Suprapubic skin (tissue), 4 donors: ENCODE measurements at regions not wholly inside any gene's neighbourhood (a gene's known extent, or its start where the extent isn't known, plus 50 kb on each side); places are given as distances from the start of the nearest gene placed in this dataset.

Experiments used
- DNase-seq, 2 donors: peaks; one replicate each; pipeline ENCODE4 v3.0.0-alpha.2; 2019; ENCODE audit warnings: low spot score in 2 of 2
- H3K27ac ChIP-seq: fragments of 200-600 bp; sonication (generic); one replicate; pipeline ENCODE4 v1.5.1; 2019
- H3K27me3 ChIP-seq: fragments of 200-600 bp; sonication (generic); one replicate; pipeline ENCODE4 v1.5.1; 2019
- H3K36me3 ChIP-seq: fragments of 200-600 bp; sonication (generic); one replicate; pipeline ENCODE4 v1.5.1; 2019
- H3K4me1 ChIP-seq: fragments of 200-600 bp; sonication (generic); one replicate; pipeline ENCODE4 v1.5.1; 2019
- H3K4me3 ChIP-seq: fragments of 200-600 bp; sonication (generic); one replicate; pipeline ENCODE4 v1.5.1; 2019; ENCODE audit warnings: mild to moderate bottlenecking
- H3K9me3 ChIP-seq: fragments of 200-600 bp; sonication (generic); one replicate; pipeline ENCODE4 v1.5.1; 2019
- CTCF ChIP-seq, 2 donors: fragments of 200-600 bp in 1 of 2; fragments of 450-650 bp in 1 of 2; sonication (generic) in 1 of 2; IDR thresholded peaks; one replicate each; pipeline ENCODE4 v1.5.1; 2016 to 2019; ENCODE audit warnings: antibody characterized with exemption in 2 of 2, mild to moderate bottlenecking in 1 of 2, moderate library complexity in 1 of 2
- EP300 ChIP-seq: sonication (generic); formaldehyde crosslinking; IDR thresholded peaks from one replicate; pipeline ENCODE4 v1.6.1; 2017; ENCODE audit warnings: antibody characterized with exemption
- POLR2A ChIP-seq, 2 donors: fragments of 450-650 bp; IDR thresholded peaks; one replicate each; pipeline ENCODE4 v1.6.1; 2017; ENCODE audit warnings: antibody characterized with exemption in 2 of 2, mild to moderate bottlenecking in 2 of 2, moderate library complexity in 2 of 2
- POLR2AphosphoS5 ChIP-seq, 3 donors: sonication (generic); formaldehyde crosslinking; IDR thresholded peaks; one replicate each; pipeline ENCODE4 v1.6.1; 2017; ENCODE audit warnings: antibody characterized with exemption in 3 of 3
- WGBS: methylation state at CpG from one replicate; pipeline ENCODE4 v1.1.5; 2018; 5-methylcytosine and 5-hydroxymethylcytosine counted together

GRCh38 chr3:147661916-147662315 lies 252.8 kb downstream of the ZIC1 start:
- 62% methylated on average over 3 of the region's 3 CpGs for WGBS
- TF ChIP-seq POLR2A (IDR thresholded peaks at IDR 0.05) (no peak), POLR2AphosphoS5 (IDR thresholded peaks at IDR 0.05) (no peak), CTCF (IDR thresholded peaks at IDR 0.05) (no peak), EP300 (no peak)
- Histone ChIP-seq H3K4me3 (no peak overlapping the region), H3K27me3 (no peaks in the 10 kb centered on the region), H3K4me1 (no peaks in the 10 kb centered on the region), H3K36me3 (no peaks in the 10 kb centered on the region), H3K27ac (no peak overlapping the region), H3K9me3 (no peaks in the 10 kb centered on the region)
- DNase-seq, result no peak

- DNase-seq, result no peak
- Histone ChIP-seq H3K36me3 (no peaks in the 10 kb centered on the region), H3K27ac (no peak overlapping the region), H3K9me3 (no peaks in the 10 kb centered on the region), H3K27me3 (no peaks in the 10 kb centered on the region), H3K4me3 (no peak overlapping the region), H3K4me1 (no peaks in the 10 kb centered on the region)
- 94% methylated on average over 1 of the region's 1 CpG for WGBS
- TF ChIP-seq POLR2A (IDR thresholded peaks at IDR 0.05), result no peak
- no peak for TF ChIP-seq CTCF (IDR thresholded peaks at IDR 0.05)
- no peak for TF ChIP-seq POLR2AphosphoS5 (IDR thresholded peaks at IDR 0.05)
- TF ChIP-seq EP300, result no peak
These were observed 253.5 kb downstream of the ZIC1 start for GRCh38 chr3:147662705-147663104.

- Histone ChIP-seq H3K9me3 (no peaks in the 10 kb centered on the region), H3K27me3 (no peaks in the 10 kb centered on the region), H3K4me3 (no peak overlapping the region), H3K27ac (no peak overlapping the region), H3K4me1 (no peaks in the 10 kb centered on the region), H3K36me3 (no peaks in the 10 kb centered on the region)
- TF ChIP-seq CTCF (IDR thresholded peaks at IDR 0.05) (no peak), POLR2A (IDR thresholded peaks at IDR 0.05) (no peak), EP300 (no peak), POLR2AphosphoS5 (IDR thresholded peaks at IDR 0.05) (no peak)
- WGBS, result 71% methylated on average over 2 of the region's 2 CpGs
- no peak for DNase-seq
These were observed 259.9 kb downstream of the ZIC1 start for GRCh38 chr3:147669077-147669476.

GRCh38 chr3:147672035-147672434 lies 262.9 kb downstream of the ZIC1 start:
- no peak for DNase-seq
- Histone ChIP-seq H3K9me3 (no peaks in the 10 kb centered on the region), H3K36me3 (no peaks in the 10 kb centered on the region), H3K27me3 (no peaks in the 10 kb centered on the region), H3K4me3 (no peak overlapping the region), H3K27ac (no peak overlapping the region), H3K4me1 (no peaks in the 10 kb centered on the region)
- TF ChIP-seq POLR2AphosphoS5 (IDR thresholded peaks at IDR 0.05), result no peak
- no peak for TF ChIP-seq POLR2A (IDR thresholded peaks at IDR 0.05)
- TF ChIP-seq CTCF (IDR thresholded peaks at IDR 0.05), result no peak
- TF ChIP-seq EP300, result no peak

- WGBS, result 70% methylated on average over 2 of the region's 2 CpGs
These were observed 263.3 kb downstream of the ZIC1 start for GRCh38 chr3:147672436-147672835.

More at GRCh38 chr3:147672436-147672835, 263.3 kb downstream of the ZIC1 start:
- no peaks in the 10 kb centered on the region for H3K27me3 ChIP-seq
- DNase-seq, result no peak
- no peaks in the 10 kb centered on the region for H3K9me3 ChIP-seq
- no peaks in the 10 kb centered on the region for H3K4me1 ChIP-seq
- H3K4me3 ChIP-seq, result no peak overlapping the region
- TF ChIP-seq CTCF (IDR thresholded peaks at IDR 0.05) (no peak), POLR2AphosphoS5 (IDR thresholded peaks at IDR 0.05) (no peak), EP300 (no peak), POLR2A (IDR thresholded peaks at IDR 0.05) (no peak)
- no peaks in the 10 kb centered on the region for H3K36me3 ChIP-seq
- H3K27ac ChIP-seq, result no peak overlapping the region
